Pons (tissue), 1 donor: ENCODE measurements at regions not wholly inside any gene's neighbourhood (a gene's known extent, or its start where the extent isn't known, plus 50 kb on each side); places are given as distances from the start of the nearest gene placed in this dataset.
"Not testable (repeated sequence)": the region's sequence is repeated elsewhere in the genome, so short reads cannot be mapped to it uniquely, and the experiment has no call there.

Experiments
- DNase-seq: peaks from one replicate; pipeline ENCODE4 v3.0.0-alpha.2; 2016; ENCODE audit warnings: low spot score

DNA sequence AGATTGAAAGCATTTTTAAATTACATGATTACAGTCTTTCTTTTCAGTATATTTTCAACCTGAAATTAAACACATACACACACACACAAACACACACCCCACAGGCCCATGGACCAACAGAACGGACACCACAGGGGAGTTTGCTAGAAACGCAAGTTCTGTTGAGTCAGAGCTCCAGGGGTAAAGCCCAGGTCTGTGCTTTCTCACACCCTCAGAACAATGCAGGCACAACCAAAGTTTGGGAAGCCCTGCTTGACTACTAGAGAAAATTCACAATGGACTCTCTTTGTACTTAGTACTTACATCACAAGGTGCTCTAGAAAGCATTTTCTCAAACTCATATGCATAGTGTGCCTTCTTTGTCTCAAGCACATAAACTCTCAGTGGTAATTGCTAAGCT lies 704.0 kb upstream of the IGFBP3 start:
- no peak for DNase-seq

DNA sequence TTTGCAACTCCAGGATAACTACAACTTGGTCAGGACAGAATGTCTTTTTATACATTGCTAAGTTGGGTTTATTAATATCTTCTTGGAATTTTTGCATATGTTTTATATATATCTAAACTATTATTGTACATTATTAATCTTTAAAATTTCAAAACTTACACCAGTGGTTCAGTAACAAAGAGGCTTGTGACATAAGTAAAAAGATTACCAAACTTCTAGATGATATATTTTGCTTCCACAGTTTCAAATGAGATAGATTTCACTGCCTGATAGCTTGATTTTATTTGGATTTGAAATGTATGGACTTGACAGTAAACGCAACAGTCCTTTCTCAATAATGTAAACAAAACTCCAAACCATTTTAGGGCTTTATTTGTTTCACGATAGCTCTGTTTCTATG lies 701.2 kb upstream of the IGFBP3 start:
- no peak for DNase-seq

DNA sequence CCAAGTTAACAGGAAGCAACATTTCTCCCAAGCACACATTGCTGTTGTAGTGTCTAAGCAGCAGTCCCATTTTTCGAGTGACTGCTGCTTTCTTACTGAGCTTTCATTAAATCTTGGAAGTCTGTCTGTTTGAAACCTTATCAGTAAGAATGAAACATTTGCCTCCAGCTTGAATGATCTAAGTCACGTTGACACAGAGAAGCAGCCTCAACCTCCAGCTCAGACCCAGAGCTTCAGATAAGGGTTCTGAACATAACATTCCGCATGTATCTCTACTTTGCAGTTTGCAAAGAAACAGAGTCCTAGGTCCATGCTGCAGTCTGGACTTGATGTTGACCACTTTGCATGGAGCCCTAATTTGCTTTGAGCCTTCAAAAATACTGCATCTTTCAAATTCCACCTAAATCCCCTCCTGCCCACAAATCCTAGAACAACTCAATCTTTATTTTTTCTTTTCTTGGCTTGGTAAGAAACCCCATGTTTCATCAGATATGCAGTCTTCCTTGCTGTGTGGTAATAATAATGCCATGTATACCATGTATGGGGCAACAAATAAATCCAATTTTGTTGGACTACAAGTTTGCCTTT lies 698.7 kb upstream of the IGFBP3 start:
- no peak for DNase-seq

DNA sequence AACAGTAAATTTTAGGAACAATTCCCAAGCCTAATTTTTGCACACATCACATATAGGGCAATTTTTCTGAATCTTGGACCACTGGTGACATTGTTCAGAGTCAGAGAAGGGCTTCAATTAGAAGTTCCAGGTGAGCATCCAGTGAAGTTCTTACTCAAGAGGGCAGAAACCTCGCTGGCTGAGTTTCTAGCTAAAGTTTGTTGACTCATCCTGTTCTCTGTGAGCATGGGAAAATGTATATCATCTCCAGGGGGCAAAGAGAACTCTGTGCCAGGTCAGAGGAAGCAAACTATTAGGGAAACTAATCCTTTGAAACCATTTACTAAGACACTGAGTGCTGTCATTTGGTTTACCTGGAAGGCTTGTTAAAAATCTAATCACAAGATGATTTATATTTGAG lies 695.6 kb upstream of the IGFBP3 start:
- DNase-seq: no peak

DNA sequence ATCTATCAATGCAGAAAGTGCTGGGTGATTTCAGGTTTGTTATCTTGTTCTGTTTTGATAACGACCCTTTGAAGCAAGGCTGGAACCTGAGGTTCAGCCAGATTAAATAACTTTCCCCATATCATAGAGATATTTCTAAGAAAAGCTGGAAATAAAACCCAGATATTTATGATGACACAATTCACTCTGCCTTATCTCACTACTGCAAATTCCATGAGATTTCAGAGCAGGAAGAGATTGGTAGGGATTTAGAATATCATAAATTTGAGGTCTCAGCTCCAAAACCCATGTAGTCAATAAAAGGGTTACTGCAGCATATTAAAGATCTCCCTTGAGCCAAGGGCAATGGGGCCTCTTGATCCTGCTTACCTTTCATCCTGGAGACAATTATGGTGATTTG lies 692.5 kb upstream of the IGFBP3 start:
- DNase-seq: no peak

DNA sequence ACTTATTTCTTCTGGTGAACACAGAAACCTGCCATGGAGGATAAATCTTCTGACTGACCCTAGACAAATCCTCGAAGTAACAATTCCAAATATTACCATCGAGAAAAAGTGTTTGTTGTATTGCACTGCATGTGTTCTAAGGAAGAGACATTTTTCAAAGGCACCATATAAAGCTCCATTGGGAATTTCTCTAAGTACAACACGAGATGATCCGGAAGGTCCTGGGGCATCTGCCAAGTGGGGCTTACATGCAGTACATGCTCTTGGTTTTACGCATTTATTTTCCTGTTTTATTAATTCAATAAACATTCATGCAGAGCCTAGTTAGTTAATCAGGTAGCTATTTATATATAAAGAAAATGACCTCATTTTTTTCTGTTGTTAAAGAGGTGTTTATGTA lies 692.0 kb upstream of the IGFBP3 start:
- no peak for DNase-seq

DNA sequence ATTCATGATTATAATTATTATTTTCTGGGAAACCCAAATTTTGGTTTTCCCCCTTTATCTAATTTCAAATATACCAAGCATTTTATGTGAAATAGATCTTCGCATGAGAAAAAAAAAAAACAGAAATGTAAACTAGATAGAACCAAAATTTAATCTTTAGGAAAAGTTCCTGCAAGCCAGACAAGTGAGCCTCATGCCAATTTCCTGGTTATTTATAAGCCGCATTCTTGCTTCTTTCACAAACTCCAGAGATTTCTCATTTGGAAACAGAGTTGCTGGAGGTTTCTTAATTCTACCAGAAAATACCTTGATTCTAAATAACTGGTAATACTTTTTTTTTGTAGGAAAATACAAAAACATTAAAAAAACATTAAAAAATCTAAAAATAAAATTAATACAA lies 690.4 kb upstream of the IGFBP3 start:
- DNase-seq: no peak

DNA sequence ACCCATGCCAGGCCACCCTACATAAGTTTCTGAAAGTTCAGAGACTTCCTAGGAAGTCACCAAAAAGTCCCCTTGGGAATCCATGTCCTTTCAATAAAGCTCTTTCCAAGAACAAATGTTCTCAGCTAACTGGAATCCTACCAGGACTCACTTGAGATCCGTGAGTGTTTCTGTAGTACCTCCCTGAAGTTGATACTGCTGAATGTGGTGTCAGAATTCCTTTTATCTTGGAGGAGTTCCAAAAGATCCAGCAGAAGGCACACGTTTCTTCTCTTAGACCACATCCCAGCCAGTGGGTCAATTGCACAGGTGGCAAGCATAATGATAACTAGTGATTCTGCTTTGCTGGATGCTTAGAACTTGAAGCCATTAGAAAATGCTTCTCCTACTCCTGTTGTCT lies 689.7 kb upstream of the IGFBP3 start:
- no peak for DNase-seq

DNA sequence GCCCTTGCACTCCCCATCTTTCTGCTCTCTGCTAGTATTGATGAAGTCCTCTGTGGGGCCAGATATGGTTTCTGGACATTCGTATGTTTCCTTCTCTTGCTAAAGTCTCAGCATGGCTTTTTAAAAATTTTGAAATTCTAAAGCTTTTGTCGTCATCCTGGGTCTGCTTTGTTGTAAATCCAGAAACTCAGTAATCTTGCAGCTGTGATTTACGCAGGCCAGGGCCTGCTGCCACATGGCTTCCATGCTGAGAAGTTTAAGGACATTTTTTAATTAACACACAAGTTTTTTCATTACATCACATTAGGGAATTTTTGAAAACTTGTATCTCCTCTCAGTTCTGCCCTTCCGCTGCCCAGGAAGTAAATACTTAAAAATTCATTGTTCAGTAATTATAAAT lies 686.1 kb upstream of the IGFBP3 start:
- DNase-seq: no peak

DNA sequence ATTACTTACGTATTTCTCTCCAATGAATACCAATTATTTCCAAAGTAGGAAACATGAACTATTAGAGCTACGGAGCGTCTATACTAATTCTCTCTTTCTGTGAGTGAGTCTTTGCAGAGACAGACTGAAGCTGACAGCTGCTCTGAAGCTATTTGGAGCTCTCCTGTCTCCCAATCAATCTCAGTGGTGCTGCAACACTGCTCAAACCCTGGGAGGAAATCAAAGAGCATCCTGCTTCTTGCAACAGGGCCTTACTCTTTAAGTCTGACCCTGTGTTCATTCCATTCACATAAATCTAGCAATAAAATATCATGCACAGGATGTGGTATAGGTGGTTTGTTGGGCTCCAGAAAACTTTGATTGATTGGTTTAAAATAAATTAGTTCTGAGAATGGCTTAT lies 685.7 kb upstream of the IGFBP3 start:
- DNase-seq: no peak

DNA sequence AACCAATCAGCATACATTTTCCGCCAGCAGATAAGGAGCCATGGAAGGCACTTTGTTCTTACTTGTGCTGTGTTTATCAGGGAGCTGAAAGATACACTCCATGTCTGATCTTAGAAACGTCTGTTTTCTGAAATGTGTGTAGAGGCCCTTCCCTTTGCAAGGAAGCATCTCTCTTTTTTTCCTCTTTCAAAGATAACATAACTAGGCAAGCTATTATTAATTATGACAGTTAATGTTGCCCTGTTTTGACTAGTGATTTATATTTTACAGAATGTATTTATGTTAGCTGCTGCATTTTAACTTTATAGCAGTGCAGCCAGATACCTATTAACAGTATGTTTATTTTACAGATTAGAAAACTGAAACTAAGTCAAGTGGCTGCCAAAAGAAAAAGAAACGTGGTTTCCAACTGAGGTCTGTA lies 683.2 kb upstream of the IGFBP3 start:
- peak; percentile 4 for DNase-seq

DNA sequence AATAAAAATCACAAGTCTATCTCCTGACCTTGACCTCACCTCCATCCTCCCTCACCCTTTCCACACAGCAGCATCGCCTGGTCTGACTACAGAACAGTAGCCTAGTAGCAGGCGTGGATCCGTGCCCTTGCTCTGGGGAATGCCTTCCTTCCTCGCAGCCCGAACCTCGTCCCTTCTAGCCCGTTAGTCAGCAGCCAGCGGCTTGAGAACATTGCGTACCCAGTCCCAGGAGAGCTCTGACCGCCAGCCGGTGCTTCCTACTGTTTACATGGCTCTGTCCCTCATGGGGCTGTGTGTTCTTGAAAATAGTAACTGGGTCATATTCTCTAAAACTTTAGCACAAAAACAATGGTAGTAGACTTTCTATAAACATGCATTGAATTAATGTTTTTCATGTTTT lies 682.7 kb upstream of the IGFBP3 start:
- peak; percentile 20 for DNase-seq

DNA sequence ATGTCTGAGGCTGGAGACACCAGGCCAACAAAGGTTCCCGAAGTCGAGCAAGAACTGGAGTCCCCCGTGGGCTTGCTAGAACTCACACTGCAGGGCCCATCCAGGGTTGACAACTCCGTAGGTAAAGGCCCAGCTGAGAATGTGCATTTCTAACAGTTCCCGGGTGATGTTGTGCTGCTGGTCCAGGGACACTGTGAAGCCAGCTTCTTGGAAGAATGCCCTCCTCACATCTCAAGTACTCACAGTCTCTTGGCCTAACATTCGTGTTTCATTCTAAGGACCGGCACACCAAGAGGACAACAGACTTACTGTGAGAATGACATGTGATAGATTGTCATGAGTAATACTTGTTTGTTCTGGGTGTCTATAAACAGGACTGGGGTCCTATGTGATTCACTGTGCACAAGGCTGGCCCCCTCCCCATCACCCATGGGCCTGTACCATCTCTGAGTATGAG lies 682.3 kb upstream of the IGFBP3 start:
- peak; percentile 11 for DNase-seq

DNA sequence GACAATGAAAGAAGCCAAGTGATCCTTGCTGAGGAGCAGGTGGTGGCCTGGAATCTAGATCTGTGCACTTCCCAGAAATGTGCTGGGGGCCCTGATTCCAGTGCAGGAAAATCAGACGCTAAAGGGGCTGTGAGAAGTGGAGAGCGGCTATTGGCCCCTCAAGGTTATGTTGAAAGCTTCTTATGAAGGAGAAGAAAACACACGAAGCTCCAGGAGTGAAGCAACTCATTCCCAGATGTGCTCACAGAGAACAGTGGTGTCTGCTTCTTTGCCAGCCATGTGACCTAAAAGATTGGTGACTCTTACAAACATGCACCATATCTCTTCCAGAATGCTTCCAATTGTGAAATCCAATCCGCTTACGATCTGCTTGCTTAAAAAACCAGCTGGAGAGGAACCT lies 679.3 kb upstream of the IGFBP3 start:
- DNase-seq: no peak

DNA sequence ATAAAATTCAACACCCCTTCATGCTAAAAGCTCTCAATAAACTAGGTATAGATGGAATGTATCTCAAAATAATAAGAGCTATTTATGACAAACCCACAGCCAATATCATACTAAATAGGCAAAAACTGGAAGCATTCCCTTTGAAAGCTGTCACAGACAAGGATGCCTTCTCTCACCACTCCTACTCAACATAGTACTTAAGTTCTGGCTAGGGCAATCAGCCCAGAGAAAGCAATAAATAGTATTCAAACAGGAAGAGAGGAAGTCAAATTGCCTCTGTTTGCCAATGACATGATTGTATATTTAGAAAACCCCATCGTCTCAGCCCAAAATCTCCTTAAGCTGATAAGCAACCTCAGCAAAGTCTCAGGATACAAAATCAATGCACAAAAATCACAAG lies 673.8 kb upstream of the IGFBP3 start:
- not testable (repeated sequence) for DNase-seq

DNA sequence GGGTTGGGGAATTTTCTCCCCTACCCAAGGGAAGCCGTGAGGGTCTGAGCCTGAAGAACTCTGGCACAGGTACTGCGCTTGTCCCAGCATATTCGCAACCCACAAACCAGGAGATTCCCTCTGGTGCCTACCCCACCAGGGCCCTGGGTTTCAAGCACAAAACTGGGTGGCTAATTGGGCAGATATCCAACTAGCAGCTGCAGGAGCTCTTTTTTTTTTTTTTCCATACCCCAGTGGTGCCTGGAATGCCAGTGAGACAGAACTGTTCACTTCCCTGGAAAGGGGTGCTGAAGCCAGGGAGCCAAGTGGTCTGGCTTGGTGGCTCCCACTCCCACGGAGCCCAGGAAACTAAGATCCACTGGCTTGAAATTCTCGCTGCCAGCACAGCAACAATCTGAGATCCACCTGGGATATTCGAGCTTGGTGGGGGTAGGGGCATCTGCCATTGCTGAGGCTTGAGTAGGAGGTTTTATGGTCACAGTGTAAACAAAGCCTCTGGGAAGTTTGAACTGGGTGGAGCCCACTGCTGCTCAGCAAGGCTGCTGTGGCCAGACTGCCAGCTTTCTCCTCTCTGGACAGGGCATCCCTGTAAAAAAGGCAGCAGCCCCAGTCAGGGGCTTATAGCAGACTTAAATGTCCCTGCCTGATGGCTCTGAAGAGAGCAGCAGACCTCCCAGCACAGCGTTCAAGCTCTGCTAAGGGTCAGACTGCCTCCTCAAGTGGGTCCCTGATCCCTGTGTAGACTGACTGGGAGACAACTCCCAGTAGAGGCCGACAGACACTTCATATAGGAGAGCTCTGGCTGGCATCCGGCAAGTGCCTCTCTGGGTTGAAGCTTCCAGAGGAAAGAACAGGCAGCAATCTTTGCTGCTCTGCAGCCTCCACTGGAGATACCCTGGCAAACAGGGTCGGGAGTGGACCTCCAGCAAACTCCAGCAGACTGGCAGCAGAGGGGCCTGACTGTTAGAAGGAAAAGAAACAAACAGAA lies 670.1 kb upstream of the IGFBP3 start:
- not testable (repeated sequence) for DNase-seq

DNA sequence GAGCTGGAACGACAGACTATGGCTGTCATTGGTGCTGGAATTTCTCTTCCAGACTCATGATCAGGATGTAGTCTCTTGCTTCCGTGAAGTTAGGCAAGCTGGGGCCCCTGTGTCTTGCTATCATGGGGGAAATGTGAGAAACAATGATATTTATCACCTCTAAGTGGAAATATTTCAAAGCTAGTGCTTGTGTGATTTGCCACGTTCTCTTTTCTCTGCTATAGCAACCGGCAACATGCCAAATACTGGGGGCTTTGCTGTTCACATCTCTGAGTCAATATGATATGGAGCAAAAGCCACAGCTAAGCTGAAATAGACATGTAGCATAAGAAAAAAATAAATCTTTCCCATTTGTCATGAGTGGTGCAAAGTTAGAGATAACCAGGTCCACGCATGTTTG lies 668.2 kb upstream of the IGFBP3 start:
- no peak for DNase-seq

DNA sequence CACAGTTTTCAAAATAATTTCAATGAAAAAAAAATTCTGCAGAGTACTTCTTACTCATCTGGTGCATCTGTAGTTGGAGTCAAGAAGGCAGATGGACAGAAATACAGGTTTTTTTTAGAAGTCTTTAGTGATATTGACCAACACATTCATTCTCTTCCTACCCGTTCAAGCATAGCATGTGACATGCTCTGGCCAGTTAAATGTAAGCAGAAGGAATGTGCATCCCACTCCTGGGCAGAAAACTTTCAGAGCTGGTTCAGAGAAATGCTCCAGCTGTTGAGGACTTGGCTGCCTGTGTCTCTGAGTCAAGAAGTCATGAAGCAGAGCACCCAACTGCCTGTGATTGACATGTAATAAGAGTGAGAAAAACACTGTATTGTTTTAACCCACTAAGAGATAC lies 665.3 kb upstream of the IGFBP3 start:
- DNase-seq: no peak

DNA sequence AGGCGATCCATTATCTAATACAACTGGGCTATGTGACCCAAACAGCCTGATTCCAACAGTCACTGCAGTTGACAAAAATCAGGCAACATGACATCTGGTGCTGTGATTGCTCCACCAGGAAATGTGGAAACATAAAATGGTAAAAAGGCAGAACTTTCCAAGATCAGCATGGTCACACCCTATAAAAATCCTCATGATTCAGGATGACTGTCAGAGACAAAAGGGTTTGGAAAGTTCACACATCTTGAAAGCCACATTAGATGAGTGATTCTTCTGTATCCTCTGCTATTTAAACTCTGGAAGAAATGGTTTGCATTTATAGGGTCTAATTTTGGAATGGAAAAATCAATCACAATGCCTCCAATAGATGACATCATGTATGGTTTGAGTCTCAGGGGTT lies 662.6 kb upstream of the IGFBP3 start:
- no peak for DNase-seq

DNA sequence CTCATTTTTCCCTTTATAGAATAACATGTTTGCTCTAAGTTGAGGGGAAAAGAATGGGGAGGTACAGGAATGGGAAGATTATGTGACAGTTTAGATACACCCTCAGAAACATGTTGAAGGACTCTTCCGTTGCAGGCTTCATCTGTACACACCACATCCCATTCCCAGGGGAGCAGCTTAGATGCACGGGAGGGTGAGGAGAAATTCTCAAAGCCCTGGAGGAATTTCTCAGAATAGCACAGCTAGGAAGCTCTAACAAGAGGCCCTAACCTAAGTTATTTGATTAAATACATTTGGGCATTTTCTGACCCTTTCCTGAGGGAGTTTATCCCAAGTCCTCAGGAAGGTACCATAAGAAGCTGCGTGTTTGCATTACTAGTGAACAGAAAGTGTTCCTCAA lies 660.2 kb upstream of the IGFBP3 start:
- no peak for DNase-seq

DNA sequence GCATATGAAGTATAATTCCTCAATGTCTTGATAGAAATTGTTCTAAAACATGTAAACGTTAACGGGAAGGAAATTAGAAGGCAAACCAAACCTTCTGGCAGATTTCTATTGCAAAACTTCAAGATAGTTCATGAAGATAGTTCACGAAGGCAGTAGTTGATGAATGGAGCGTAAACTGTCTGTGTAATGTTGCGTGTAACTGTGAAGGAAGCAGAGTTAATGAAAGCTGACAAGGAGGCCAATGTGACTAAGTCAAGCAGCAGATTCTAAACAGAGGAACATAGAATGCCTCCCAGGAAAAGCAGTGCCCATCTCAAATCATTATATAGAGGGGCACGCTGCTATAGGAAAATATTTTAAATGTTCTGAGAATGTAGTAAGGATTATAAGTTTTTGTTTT lies 659.7 kb upstream of the IGFBP3 start:
- no peak for DNase-seq

DNA sequence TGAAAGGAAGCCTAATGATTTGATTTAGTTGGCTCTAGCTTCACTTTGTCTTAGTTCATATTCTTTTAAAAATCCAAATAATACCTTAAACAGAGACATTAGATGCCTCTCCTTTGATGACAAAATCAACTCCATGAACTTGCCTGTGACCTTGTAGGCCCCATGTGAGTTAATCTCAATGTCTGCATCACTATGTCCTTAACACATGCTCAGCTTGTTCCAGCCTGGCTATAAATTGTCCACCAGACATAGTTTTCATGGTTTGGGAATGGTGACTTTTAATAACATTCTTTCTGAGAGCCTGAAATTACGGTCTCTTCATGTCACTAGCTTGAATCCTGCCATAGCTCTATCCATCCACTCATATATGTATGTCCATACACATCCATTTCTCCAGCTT lies 656.3 kb upstream of the IGFBP3 start:
- DNase-seq: no peak

DNA sequence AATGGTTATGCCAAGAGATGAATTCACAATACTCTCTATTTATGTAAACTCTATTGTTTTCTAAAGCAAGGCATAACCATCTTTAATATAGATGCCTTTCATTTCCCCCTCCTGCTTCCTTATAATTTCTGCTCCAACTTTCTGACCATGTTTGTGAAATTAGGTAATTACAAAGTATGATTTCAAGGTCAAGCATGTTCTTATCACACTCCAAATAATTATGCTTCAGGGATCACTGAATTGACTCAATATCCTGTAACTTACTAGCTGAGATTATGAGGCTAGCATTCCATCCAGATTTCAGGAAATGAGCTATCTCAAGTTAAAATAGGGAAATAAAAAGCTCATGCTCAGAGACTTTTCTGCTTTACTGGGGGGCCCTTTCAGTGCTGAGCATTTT lies 655.9 kb upstream of the IGFBP3 start:
- DNase-seq: no peak

DNA sequence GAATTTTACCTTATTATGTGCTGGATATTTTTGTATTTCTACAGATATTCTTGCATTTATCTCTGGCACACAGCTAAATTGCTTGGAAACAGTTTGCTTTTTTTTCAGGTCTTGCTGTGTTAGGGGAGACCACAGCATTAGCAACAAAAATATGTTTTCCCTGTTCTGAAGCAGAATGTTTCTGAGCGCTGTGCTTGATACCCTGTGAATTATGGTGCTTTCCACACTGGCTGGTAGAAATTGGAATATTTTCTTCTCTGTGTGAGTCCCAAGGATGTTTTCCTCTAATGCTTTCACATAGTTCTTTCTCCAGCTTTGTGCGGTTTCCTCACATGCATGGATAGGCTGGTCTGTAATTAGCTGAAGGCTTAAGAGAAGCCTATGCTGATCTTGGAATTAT lies 651.6 kb upstream of the IGFBP3 start:
- DNase-seq: no peak
